KBM-7 (cell line): ENCODE measurements at regions not wholly inside any gene's neighbourhood (a gene's known extent, or its start where the extent isn't known, plus 50 kb on each side); places are given as distances from the start of the nearest gene placed in this dataset.
A peak's percentile ranks its signal among the peaks of the same experiment; 100 is the strongest.

Source experiments
- DNase-seq: peaks from one replicate; pipeline ENCODE4 v3.0.0-alpha.2; 2015
- in situ Hi-C: fragments of 300-500 bp; cut with MboI; formaldehyde crosslinking; loops from 2 replicates; pipeline ENCODE4 v1.14.3; 2020; ENCODE audit warnings: low sequenced_read_pairs, low pct_unique_long_range_greater_than_20kb, mixed read lengths

DNA sequence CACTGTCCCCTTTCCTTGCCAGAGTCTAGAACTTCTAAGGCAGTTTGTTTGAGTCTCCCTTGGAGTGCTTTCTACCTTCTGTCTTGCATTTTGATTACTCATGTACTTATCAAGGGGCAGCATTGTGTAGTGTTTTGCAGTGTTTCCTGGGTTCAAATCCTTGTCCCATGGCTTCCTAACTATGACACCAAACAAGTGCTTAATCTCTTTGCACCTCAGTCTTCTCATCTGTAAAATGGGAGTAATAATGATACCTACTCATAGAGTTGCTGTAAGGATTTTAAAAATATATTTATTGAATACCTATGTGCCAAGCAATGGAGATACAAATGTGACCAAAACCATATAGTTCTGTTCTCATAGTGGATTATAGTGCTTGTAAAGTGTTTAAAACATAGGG is 105.5 kb upstream of the PKDCC start:
- DNase-seq: no peak
- in situ Hi-C loops: no loop called here

DNA sequence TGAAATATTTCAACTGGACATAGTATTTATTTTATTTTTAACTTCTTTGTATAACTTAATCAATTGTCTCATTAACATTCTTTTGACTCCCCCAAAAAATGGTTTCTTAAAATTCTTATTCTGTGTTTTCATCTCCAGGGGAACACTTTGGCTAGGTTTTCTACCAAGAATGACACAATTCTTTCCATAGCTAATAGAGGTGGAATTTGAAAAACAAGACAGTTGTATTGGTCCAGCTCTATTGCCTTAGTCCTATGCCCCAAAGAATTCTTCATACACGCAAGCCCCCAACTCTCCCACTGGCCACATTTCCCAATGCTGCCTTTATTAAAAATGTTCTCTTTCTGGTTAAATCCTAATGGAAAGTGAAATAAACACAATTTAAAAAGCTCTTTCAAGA is 104.7 kb upstream of the PKDCC start:
- in situ Hi-C loops: no loop called here
- DNase-seq: no peak

DNA sequence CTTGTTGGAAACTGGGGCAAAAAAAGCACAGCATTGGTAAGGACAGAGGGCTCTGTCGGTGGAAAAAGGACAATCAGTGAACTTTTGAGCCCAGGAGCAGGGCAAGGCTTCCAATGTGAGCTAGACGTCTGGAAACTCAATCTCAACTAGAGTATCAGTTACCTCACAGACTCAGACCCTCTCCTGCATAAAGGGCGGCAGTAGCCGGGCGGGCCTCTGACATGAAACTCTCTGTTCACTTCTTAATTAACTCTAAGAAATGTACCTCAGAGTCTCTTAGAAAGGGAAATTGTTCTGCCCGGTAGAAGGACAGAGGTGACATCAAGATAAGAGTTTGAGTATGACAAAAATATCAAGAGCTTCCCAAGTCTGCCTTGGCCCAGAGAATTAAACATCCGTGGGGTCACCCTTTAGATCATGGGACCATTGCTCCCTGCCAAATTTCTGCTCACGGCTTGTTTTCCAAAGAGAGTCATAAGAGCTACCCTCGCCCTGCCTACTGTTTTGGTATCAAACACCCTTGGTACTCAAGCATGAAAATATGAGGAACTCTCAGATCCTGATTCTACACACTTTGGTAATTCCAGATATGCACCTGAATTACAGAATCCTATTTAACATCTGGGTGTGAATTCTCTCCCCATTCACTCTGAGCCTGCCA is 103.5 kb upstream of the PKDCC start:
- DNase-seq: no peak
- in situ Hi-C loops: no loop called here

DNA sequence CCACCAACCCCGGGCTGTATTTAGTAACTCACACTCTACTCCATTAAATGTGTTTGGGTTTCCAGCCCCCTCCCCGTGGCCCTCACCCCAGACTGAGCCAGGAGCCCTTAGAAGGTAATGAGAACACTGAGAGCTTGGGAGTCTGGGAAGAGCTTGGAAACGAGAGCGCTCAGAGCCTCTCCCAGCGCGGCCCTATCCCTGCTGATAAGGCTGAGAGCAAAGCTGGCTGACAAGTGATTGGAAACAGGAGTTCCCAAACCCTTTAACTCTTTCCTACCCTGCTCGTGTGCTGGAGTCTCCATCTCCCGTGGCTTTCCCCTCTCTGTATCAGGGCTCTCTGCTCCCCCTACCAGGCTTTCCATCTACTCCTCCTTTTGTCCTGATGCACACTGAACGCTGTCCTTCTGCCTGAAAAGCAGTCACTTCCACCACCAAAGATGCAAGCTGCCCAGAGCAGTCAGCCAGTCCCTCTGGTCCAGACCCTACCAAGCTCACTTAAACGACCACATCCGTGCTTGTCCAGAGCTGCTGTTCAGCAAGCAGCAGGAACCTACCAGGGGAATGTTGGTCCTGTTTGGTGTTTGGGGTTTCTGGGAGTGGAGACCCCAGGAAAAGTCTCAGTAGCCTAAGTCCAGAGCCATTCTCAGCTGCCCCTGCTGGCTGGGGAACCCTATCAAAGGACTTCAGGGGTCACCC is 100.0 kb upstream of the PKDCC start:
- in situ Hi-C loops: no loop called here
- no peak for DNase-seq

DNA sequence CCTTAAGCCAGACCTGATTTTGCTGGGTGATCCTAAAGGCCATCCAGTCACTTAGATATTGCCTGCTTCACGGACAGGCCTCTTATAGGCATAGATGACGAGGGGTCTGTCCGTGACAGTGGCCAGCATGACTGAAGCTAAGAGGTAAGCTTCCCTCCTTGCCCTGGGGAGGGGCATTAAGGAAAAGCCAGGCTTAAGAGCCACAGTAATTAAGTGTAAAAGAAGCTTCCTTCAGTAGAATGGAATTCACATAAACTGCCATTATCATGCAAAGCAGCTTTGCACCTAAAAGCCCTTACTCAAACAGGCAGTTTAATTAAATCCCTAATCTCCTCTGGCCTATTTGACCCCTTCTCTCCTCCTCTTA is 99.4 kb upstream of the PKDCC start:
- DNase-seq: no peak
- in situ Hi-C loops: no loop called here

DNA sequence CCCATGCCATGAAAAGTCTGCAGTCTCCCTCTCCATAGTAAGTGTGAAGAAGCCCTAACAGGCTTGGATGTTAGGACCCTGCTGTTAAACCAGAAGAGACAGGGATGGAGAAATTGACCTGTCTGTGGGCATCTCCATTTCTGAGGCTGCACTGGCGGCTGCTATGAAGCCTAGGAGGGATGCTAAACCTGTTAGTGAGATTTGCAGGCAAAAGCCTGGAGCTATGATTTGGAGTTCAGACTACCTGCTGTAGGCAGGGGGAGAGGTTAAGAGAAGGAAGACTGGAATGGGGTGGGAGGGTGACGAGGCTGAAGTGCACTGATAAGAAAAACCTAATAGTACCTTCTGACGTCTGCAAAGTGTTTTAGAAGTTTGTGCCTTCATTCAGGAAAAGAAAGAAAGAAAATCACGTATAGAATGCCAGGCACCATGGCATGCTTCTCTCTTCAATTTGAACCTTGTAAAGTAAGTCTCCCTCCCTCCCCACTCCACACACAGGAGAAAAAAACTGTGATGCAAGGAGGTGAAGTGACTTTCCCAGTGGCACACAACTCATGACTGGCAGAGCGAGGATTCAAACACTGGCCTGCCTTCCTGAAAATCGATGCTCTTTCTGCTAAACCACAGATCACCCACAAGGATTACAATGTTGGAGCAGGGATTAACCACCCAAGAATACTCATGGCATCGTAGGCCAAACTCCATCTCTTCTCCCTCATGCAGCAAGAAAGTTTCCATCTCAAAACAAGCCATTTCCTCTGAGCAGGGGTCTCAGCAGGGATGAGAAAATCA is 98.5 kb upstream of the PKDCC start:
- in situ Hi-C loops: no loop called here
- DNase-seq: no peak

DNA sequence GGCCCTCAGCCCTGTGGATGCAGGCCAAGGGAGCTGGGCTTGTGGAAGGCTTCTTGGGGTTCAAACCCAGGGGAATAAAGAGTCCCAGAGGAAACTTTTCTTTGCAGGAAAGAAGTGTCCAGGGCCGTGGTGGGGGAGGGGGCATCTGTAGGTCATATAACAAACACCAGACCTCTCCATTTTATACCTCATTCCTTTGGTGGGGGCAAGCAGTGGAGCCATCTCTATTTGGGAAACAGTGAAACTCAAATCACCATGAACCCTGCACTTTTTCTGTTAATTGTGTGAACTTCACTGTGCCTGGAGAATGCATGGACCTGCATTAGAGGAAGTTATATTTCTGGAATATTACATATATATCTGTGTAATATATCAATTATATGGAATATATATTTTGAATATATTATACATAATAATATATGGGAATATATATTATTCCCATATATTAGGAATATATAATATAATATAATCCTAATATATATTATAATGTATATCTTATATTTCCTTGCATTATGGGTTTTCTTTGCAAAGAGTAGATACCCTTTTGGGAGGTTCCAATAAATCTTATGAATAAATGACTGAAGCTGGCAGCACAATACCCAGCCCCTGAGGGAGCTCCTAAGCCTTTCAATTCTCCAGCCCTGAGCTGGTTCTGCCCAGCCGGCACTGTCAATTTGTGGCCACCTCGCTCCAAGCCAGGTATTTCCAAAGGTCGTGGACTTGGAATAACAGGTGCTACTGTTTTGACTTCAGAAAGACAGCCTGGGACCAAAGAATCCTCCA is 97.7 kb upstream of the PKDCC start:
- no peak for DNase-seq
- in situ Hi-C loops: no loop called here

DNA sequence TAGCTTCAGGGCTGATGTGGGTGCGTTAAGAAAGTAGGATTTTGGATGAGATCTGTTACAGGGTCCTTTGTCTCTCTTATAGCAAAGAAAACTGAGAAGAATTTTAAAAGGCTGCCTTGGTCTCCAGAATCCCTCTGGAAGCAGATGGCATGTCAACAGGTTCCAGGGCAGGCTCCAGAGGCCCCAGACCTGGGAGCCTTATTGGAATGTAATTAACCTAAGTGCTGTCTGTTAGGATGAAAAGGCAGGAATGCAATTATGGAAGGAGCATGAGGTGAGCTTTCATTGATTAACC is 97.2 kb upstream of the PKDCC start:
- DNase-seq: no peak
- in situ Hi-C loops: no loop called here

DNA sequence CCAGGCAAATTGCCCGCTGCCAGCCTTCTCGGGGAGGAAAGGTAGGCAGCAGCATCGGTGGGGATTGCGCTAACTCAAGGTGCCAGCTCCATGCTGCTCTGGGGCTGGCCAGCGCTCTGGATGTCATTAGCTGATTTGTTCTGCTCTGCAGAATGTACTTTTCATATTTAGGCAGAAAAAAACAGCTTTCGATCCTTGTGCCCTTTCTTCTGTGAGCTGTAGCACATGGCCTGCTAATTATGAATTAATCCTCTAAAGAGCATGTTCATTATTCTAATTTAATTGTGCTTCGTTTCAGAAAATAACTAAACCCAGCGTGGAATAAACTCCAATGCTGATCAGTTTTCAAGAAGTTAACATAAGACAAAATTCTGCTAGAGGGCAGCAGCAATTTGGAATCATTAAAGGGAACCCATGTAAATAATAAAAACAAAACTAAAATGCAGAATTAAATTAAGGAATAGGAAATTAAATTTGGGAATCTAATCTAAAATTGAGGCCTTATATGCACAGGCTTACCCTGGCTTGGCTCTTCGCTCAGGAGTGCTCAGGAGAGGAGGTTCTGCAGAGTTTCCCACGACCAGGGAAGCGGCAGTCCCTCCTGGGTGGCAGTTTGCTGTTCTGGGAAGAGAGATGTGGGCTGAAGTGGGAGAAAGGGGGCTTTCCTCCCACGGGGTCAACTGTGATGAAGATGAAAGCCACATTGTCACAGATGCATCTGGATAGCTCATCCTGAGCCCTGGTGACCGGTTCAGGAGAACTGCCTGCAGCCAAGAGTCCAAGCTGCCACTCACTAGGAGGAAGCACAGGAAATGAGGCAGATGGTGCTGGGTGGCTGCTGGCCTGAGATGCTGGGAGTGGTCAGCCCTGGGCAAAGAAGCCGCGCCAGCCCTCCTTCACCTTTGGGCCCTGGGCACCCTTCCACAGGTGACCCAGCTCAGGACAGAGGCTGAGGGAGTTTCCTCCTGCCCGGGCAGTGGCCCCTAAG is 93.2 kb upstream of the PKDCC start:
- in situ Hi-C loops: no loop called here

DNA sequence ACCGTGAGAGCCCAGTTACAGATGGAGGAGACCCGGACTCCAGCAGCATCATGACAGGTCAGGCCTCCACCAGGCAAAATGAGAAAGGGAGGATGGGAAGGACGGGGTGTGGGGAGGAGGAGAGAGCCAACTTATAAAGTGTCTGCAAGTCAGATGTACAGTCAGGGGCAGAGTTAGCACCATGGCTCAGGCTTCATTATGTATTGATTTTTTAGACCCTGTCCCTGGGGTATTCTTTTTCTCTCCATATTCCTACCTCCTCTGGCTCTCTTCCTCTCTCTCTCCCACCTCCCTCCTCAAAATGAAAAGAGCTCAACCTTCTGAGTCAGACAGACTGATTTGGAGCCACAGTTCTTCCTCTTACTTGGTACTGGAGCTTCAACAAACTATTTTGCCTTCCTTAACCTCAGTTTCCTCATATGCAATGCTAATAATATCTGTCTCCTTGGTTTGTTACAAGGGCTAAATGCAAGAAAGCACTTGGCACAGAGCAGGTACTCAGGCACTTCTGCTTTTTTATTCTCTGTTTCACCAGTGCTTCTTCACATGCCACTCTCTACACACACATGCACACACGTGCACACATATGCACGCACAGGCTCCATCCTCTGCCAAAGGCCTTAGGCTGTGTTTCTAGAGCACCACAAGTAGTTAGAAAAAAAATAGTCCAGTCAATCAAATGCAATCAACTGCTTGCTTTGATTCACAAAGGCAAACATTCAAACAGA is 92.3 kb upstream of the PKDCC start:
- in situ Hi-C loops: no loop called here
- DNase-seq: peak; percentile 40

More for the DNA sequence above, 93.2 kb upstream of the PKDCC start:
- DNase-seq: no peak

DNA sequence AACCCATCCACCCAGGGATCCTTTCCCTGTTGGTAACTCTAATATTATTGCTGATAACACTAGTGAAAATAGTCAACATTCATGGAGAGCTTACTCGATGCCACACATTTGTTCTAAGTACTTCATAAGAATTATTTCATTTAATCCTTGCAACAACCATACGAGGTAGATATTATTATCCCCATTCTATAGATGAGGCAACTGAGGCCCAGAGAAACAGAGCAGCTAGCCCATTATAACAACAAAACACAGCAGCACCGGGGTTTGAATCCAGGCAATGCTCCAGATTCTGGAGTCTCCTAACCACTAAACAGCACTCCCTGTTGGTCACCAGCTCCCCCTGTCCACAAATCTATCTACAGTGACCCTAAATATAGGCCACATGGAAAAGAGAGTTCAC is 90.4 kb upstream of the PKDCC start:
- DNase-seq: no peak
- in situ Hi-C loops: no loop called here

DNA sequence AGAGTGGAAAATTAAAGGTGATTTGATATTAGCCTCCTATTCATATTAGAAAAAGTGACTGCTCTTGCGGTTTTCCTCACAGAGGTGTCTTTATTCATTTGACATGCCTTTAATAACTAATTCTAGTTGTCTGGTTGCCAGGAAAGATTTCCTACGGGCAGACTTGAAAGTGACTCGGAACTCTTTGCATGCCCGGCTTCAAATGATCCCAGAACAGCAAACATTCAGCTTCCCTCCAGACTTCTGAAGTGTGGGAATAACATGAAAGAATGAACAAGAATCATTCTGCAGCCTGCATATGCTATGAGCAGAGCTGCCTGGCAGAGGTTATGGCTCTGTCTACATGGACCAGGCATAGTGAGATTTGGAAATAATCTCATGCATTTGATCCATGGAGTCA is 89.6 kb upstream of the PKDCC start:
- in situ Hi-C loops: no loop called here
- no peak for DNase-seq

DNA sequence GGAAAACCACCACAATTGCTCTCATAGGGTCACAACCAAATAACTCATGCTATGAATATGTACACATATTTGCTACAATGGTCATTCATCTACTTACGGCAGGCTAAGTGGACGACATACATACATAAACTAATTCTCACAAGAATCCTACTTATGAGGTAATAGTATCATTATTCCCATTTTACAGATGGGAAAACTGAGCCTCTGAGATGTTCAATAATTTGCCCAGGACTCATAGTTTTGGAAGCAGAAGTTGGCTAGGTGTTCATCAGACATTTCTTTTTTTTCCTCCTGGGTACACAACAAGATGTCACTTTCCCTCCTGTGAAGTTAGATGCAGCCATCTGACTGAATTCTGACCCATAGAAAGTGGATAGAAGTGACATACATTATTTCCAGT is 89.0 kb upstream of the PKDCC start:
- no peak for DNase-seq
- in situ Hi-C loops: no loop called here

DNA sequence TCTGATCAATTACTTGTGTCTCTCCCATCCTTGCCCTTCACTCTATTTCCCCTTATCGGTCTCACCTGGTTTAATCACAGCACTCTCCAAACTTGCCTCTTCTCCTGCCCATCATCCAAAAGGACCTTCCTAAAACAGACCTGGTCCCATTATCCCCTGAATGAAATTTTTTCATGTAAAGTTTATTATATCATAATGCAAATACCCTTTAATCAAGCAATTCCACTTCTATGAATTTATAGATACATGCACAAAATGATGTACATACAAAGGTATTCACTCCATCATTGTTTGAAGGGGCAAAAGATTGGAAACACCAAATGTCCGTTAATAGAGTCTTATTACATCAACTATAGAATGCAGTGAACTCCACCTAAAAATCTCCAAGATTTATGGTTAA is 88.1 kb upstream of the PKDCC start:
- no peak for DNase-seq
- in situ Hi-C loops: no loop called here

DNA sequence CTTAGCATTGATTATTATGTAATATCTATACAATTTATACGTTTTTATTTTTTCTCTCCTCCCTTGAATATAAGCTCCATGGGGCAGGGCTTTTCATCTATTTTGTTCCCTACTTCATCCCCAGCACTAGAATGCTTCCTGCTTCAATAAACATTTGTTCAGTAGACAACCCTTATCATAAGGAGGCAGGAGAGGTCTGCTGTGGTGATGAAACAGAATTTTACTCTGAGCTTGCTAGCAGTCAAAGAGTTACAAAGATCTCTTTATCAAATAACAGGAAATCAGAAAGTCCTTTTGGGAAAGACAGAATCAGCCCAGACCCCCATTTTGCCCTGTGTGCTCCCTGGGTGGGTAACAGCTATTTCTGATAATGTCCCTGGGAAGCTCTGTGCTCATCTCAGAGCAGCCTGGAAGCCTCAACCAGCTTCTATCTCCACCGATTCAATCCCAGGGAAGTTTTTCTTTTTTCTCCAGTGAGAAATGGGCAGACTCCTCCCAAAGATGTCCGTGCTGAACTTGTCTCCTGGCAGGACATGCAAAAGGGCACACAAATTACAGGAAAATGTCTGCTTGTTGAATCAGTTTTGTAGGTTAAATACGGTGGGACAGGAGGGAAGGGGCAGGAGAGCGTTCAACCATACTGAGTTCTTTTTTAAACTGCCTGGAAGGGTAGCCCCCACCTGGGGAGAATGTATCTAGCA is 84.7 kb upstream of the PKDCC start:
- DNase-seq: no peak
- in situ Hi-C loops: no loop called here

DNA sequence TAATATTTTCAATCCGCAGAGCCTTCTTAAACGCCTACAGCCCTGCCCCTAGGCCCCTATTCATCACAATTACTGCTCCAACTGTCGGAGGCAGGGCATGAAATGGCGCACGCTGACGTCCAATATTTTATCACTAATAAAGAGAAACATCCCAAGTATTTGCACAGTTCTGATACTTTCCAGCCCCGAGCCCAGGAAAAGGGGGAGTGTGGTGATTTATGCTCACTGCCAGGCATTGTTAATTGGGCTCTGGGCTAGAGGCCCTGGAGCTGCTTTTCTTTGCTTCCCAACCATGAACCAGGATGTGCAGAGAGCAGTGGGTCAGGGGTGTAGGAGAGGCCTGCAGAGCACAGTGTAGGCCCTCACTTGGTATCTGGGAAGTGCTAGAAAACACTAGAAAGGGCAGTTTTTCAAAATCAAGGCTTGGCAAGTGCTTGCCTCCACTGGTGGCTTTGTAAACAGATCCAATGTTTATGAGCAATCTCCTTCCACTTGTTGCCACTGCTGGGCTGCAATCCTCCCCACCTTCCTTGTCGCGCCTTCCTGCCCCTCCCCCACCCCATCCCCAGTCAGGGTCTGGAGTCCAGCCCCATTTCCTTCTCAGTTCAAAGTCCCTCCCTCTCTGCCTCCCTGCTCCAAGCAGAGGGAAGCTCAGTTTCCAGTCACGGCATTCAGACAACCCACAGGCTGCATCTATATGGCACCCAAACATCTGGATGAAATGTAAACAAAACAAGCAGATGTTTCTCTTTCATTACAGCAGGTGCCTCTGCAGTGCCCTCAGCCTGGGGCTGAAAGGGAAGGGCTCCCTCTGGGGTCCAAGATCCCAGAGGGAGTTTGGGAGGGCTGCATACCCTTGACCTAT is 83.9 kb upstream of the PKDCC start:
- no peak for DNase-seq
- in situ Hi-C loops: no loop called here
